PC-9 (cell line): ENCODE measurements at regions not wholly inside any gene's neighbourhood (a gene's known extent, or its start where the extent isn't known, plus 50 kb on each side); places are given as distances from the start of the nearest gene placed in this dataset.

Source experiments
- CTCF ChIP-seq: fragments of 200-600 bp; sonication (generic); conservative IDR thresholded peaks from 2 replicates; pipeline ENCODE4 v1.6.1; 2017; ENCODE audit warnings: mixed run types, antibody characterized with exemption, mild to moderate bottlenecking, moderate library complexity
- EZH2 ChIP-seq: fragments of 200-600 bp; sonication (generic); IDR thresholded peaks from 2 replicates; pipeline ENCODE4 v1.8.0; 2017; ENCODE audit warnings: antibody characterized with exemption, low read depth

GRCh38 chr4:24240655-24241054 is 343.7 kb downstream of the DHX15 start:
- TF ChIP-seq CTCF: no peak
- no peak for TF ChIP-seq EZH2
